Retina (tissue), 1 donor: ENCODE measurements at regions not wholly inside any gene's neighbourhood (a gene's known extent, or its start where the extent isn't known, plus 50 kb on each side); places are given as distances from the start of the nearest gene placed in this dataset.
A peak's percentile ranks its signal among the peaks of the same experiment; 100 is the strongest.
"Not testable (repeated sequence)": the region's sequence is repeated elsewhere in the genome, so short reads cannot be mapped to it uniquely, and the experiment has no call there.

Source experiments
- DNase-seq: peaks from one replicate; pipeline ENCODE4 v3.0.0-alpha.2; 2016

DNA sequence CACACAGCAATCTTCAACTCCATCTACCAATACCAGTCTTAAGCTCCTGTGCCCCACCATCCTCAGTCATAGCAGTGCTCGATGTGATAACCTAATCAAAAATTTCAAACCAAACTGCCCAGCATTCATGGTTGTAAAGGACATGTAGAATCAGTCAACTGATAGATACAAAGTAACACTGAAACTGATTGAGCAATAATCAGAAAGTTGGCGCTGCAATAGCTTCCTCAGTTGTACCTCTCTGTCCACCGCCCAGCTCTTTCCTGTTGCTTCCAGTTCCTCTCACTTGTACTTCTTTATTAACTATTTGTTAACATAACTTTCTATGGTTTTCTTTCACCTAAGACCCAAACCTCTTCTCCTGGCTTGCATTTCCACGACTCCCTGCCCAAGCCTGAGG lies 745.7 kb downstream of the PDCD6IP start:
- no peak for DNase-seq

DNA sequence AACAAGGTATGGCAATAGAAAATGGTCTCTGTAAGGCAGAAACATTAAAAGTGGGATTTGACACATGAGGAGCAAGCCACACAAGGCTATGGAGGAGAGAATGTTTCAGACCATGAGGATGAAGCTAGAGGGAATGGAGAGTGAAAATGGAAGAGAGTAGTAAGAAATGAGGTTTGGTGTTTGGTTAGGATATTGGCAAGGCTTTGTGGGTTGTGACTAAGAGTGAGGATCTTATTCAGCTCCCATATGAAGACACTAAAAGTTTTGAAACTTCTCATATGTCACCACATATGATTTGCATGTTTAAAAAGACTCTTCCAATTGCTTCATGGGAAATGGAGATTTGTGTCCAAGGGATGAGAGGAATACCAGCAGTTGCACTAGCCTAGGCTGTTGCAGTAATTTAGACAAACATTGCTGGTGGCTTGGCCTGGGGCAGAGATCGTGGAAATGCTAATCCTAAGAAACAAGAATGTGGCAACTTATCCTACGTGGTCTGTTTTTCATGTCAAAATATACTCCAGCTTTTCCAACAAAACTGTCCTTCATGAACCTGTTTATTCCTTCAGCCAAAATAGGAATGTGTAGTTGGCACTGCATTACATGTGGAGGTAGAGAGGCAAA lies 749.0 kb downstream of the PDCD6IP start:
- DNase-seq: no peak

DNA sequence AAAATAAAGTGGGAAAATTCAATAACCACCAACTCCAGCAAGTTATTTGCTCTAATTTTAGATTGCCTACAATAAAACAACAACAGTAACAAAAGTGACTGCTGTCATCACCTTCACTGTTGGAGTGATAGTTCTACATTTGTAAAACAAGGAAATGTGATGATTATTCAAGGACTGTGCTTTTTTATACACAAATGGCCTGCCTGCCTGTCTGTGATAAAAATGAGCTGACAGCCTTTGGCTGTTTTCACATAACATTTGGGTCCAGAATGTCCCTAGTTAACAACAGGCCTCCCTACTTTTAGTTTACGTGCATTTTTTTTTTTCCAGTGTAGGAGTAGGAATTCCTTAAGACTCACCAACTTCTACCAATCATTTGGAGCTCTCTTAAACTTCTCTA lies 768.8 kb downstream of the PDCD6IP start:
- no peak for DNase-seq

DNA sequence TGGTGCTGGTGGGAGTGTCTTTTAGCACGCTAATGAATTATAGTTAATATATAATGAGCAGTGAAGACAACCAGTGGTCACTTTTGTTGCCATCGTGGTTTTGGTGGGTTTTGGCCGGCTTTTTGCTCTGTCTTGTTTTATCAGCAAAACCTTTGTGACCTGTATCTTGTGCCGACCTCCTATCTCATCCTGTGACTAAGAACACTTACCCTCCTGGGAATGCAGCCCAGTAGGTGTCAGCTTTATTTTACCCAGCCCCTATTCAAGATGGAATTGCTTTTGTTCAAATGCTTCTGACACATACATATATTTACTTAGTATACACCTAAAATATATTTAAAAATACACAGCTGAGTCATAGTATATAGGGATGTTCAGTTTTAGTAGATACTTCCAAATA lies 770.3 kb downstream of the PDCD6IP start:
- DNase-seq: no peak

DNA sequence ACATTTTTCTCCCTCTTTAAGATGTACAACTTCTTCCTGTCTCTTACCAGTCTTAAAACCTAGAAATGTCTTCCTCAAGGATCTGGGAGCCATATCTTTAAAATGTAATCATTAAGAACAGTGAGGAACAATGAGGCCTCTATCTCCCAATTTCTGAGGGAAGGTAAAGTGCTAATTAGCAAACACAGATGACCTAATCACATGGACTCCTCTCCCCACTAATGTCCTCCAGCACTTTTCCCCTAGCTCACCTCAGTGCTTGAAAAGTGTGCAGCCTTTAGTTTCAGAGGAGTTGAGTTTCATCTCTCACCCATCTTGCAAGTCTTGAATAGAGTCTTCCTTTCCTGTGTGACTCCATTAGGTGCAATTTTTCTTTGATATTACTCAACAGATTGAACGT lies 771.0 kb downstream of the PDCD6IP start:
- DNase-seq: no peak

DNA sequence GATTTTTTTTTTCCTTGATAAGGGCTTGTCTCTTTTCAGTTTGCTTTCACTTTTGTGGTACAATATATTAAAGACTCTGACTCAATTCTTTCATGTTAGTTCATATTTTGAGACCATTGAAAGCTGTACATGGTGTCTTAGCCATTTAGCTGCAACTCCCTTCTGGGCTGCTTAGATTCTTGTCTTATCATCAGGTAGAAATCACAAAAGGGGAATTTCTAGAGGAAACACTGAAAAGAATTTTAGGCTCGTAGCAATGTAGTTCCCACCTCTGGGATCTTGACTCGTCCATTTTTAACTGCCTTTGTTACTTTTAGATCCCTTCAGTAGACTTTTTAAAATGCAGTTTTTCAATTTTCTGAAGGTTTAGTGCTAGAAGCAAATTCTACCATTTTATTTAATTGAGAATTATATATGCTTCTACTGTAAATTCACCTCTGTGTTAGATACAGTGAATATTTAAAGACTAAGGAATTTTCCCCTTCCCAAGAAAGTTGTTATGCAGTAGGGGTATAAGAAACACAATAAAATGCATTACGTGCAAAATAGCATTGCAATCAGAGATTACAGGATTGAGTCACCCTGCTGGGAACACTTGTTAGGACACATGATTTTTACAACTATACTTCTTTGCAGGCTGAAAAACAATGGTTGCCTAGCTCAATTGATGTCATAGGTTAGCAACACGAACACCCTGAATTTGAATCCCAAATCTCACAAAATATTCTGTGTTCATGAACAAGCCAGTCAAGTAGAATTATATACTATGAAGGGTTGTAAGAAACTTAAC lies 772.7 kb downstream of the PDCD6IP start:
- DNase-seq: no peak

DNA sequence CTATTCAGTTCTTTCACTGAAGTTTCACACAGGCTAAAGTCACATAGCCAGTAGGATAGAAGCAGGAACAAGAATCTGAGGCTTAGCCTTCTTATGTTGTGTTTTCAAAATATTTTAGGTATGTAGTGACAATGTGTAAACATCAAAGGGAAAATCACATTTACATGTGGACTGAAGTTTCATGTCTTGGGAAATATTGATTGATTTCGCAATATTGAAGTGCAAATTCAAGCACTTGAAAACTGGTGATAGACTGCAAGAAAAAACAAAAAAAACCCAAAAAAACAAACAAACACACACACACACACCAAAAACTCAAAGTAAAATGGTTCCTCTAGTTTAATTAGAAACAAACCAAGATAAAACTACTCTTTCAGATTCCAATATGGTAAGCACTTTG lies 773.3 kb downstream of the PDCD6IP start:
- no peak for DNase-seq

DNA sequence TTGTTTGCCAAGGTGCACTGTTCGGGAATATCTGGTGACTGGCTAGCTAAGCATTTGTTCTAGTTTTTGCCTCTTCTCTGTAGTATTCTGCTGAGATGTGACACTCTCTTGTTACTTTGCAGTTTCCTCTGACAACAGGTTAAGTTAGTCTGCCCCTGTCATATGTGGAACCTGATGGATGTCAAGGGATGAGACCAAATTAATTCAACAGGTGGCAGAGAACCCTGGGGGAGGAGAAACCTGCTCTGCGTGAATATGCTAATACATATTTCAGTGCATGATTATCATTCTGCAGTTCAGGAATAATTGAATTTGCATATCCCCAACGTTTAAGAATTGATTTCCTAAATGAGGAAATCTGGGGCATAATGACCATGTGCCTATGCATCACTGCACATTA lies 777.3 kb downstream of the PDCD6IP start:
- DNase-seq: no peak

DNA sequence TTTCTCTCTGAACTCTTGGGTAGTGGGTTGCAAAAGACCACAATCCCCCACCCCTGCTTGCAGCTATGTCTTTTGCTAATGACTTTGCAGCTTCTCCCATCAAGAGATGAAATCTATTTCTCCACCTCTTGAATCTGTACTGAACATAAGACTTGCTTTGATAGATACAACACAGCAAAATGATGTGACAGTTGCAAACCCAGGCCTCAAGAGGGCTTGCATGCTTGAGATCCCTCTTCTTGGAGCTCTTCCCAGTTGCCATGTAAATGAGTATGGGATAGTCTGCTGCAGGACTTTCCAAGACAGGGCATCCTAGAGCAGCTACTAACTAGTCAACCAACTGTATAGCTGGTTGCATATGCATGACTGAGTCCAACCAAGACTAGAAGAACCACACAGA lies 783.6 kb downstream of the PDCD6IP start:
- DNase-seq: no peak

DNA sequence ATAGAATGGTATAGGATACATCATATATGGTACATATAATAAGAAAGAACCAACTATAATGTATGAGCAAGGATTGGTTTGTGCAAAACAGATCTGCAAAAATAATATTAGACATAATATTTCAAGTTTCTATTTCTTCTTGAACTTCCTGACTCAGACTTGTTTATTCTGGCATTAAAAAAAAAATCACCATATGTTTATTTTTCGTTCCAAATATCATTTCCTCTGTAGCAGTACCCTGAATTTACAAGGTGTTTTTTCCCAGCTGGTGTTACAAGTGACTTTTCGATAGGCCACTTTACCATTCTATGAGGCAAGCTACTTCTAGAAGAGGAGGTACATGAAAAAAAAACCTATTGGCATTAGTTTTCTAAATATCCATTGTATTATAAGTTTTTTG lies 785.0 kb downstream of the PDCD6IP start:
- DNase-seq: no peak

DNA sequence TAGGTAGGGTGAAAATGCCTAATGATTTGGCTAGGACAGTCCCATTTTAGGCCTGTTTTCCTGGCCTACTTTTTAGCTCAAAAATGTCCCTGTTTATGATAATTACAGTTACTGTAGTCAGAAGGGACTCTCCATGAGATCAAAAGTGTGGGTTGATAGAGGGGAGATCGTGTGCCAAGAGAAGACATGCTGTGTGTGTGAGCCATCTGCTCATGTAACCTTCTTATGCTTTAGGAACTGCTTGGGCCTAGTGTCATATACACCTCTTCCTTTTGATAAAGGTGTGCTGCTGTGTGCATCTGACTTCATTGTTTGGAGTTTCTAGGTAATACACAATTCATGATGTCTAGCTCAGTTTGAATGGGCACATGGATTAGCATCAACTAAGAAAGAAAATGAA lies 786.5 kb downstream of the PDCD6IP start:
- no peak for DNase-seq

DNA sequence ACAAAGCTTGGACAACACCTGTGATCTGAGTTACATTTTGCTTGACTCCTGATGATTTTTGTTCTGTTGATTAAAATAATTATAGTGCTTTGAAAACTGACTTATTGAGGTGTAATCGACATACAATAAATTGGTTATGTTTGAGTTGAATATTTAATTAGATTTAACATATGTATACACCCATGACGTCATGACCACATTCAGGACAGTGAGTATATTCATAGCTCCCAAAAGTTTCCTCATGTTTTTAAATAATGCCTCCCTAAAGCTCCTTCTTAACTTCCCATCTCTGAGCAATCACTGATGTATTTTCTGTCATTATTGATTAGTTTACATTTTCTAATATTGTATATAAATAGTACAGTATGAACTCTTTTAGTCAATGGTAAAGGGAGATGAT lies 801.2 kb downstream of the PDCD6IP start:
- no peak for DNase-seq

DNA sequence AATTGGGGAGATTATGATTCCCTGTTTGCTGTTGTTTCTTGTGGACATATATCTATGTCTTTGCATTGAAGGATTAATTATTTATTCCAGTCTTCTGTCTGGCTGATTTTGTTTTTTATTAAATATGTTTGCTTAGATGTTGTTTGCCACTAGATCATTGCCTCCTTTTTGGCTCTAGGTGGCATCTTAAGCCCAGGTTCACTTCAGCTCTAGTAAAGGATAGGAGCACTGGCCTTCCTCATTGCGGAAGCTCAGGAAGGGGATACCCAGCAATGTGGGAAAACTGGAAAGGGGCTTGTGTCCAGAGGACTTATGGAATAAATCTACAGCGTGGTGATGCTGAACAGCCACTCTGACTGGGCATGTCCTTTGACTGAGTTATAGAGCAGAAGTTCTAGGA lies 821.6 kb downstream of the PDCD6IP start:
- DNase-seq: no peak

DNA sequence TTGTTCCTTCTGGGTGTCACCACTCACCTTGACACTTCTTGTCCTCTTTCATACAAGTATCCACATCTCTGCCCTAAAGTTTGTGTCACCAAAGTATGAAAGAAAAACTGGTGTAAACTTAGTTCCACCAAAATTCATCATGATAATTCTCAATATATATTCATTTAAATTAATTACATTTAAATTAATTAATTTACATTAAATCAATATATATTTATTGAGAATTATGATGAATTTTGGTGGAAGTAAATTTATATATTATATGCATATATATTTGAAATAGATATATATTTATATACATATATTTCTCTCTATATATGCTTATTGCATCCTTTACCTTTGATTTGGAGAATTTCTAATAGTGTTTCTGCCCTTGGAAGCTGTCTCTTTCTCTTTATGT lies 828.3 kb downstream of the PDCD6IP start:
- no peak for DNase-seq

DNA sequence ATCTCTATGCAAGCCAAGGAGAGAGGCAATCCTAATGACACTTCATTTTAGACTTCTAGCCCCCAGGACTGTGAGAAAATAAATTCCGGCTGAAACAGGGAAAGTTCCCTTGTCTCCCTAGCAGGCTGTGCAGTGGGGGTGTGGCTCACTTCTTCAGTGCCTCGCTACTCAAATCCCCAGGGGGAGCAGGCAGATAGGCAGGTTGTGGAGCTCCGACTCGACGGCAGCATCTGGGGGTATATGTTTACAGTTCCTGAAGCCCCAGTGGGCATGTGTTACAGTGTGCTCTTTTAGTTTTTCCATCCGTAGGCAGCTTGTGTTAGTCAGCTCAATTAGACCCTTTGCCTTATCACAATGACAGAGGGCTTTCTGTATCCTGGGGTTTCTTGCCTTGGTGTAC lies 836.5 kb downstream of the PDCD6IP start:
- peak; percentile 6 for DNase-seq

DNA sequence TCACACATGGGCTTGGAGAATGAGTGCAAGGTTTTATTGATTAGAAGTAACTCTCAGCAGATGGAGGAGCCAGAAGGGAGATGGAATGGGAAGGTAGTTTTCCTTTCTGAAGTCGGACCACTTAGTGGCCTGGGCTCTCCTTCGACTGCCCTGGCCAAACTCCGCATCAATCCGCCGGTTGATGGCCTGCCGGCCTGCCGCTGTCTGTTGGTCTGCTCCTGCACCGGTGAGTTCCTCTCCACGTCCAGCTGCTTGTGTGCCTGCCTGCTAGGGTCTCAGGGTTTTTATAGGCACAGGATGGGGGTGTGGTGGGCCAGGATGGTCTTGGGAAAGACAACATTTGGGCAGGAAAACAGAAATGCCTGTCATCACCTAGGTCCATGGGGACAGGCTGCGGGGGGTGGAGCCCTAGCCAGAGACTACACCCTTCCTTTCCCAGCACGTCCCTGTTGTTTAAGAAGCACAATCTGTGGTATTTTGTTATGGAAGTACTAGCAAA lies 837.0 kb downstream of the PDCD6IP start:
- no peak for DNase-seq

DNA sequence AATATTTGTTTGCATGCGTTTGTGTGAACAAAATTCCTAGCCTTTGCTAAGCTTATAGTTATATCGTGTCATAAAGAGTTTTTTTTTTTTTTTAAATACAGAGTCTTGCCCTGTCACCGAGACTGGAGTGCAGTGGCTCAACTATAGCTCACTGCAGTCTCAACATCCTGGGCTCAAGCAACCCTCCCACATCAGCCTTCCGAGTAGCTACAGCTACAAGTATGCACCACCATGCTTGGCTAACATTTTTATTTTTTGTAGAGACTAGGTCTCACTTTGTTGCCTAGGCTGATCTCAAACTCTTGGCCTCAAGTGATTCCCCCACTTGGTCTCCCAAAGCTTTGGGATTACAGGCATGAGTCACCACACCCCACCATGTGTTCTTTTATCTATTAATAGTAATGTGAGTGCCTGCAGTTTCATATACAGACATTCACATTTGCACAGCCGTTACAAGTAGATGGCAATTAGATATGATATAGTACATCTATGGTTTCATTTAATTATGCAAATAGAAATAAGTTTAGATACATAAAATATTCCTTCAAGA lies 848.6 kb downstream of the PDCD6IP start:
- no peak for DNase-seq

DNA sequence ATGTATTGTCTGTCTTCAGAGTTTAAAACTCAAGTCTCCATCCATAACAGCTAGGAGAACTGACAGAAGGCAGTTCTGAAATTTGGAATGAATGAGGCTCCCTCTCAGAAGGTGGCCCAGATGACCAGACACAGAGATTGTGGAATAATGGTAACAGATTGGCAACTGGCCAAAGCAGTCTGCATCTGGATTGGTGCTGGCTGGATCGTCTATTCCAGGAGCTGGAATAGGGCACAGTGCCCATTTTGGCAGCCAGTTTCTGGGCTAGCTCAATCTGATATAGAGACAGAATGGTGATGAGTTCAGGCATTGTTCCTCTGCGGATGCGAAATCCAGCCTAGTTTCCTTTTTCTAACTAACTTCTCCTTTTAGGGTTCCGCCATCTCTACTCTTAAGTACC lies 851.7 kb downstream of the PDCD6IP start:
- DNase-seq: no peak

DNA sequence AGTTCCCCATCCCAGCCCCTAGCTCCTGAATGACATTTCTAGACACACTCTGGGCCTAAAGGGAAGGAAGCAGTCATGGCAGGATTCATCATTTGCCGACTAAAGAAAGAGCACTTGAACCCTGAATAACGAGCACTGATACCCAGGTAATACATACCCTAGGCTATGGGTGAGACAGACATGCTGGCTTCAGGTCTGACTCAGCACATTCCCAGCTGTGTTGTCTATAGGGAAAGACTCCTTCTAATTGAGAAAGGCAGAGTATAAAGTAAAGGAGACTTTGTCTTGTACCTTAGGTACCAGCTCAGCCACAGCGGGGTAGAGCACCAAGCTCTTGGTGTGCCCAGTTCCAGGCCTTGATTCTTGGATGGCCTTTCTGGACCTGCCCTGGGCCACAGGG lies 870.5 kb downstream of the PDCD6IP start:
- DNase-seq: no peak

DNA sequence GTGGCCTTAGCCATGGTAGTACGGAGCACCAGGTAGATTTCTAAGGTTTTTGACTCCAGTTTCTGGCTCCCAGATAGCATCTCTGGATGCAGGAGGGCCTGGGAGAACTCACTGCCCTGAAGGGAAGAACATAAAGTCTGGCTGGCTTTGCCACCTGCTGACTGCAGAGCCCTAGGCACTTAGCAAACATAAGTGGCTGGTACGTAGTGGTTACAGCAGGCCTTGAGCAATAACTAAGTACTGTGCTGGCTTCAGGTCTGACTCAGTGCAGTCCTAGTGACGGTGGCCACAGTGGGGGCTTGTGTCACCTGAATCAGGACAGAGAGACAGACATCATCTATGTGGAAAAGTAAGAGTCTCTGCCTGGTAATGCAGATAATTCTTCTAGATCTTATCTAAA lies 871.1 kb downstream of the PDCD6IP start:
- no peak for DNase-seq

DNA sequence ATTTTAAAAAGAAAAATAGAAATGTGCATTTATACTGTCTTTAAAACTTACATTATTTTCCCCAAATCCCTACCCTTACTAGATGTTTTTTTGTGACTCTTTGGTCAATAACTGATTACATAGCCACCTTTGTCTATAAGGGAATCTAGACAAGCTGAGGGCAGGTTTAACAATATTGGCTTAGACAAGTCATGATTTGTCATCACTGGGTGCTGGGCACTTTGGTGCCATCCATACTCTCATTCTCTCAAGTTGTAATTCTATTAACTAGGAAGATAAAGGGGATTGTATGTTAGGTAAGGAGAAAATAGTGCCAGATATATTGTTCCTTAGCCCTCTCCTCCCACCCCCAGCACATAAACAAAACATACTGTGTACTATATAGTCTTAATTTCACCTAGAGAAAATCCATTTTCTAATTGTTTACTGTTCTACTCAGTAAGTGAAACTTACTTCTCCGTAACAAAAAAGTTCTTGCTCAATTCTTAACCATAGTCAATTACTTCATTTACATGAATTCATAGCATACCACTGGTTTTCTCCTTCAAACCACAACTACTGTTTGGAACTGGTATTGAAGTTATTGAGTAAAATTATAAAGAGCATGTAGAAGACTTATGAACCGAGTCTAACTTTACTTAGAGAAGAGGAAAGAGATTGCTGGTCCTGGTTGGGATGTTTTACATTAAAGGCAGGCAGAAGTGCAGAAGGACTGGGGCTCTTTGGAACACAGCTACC lies 877.1 kb downstream of the PDCD6IP start:
- no peak for DNase-seq

DNA sequence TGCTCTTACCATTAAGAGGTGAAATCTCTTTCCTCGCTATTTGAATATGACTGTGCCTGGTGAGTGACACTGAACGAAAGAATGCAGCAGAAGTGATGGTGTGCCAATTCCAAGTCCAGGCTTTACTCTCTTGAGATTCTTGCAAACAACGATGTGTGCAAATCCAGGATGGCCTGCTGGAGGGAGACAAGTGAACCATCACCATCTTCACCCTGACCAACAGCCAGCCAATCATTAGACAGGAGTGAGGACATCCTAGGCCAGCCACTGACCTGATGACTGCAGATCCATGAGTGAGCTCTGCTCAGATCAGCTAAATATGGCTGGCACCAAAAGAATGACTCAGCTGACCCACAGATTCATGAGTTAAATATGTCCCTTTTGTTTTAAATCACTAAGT lies 878.0 kb downstream of the PDCD6IP start:
- no peak for DNase-seq

DNA sequence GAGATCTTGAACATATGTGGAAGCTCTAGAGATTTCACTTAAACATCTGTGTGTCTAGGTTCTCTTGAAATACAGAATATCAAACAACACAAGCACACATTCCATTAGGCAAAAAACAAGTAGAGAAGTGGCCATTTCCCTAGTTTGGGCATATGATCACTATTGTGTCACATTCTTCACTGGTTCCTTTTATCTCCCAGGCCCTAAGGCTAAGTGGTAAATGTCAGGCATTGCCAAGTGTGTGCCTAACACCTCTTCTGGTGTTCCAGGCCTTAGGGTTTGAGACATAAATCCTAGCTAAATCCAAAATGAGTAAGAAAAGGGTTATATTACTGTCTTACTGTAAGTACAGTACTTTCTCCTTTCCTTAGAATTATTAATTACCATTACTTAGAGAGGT lies 880.1 kb downstream of the PDCD6IP start:
- DNase-seq: no peak

DNA sequence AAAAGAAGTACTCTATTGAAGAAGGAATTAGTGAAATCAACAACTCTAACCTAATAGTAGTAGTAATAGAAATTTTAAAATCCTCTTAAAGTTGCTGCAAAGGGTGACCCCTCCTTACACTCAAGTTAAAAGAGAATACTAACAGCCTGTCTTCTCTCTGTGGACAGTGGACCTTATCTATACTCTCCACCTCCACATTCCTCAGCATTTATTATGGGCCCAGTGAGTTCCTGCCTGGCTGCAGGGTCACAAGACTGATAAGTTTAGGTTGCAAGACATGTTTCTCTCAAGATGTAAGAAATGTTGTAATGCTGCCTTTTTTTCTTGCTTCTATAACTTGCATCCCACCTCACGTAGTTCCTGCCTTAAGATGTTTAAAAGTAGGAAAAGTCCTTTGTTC lies 880.6 kb downstream of the PDCD6IP start:
- DNase-seq: not testable (repeated sequence)
